DND-41 (cell line): ENCODE measurements at regions not wholly inside any gene's neighbourhood (a gene's known extent, or its start where the extent isn't known, plus 50 kb on each side); places are given as distances from the start of the nearest gene placed in this dataset.

Experiments used
- ATAC-seq: fragments of 200-7000 bp; cut with Tn5 transposase; 3 replicates; pipeline ENCODE4 v1.9.1; 2021; ENCODE audit warnings: low read depth; ENCODE audit not compliant: insufficient read depth
- DNase-seq: peaks from one replicate; pipeline ENCODE4 v3.0.0-alpha.2; 2020
- H2AFZ ChIP-seq: 2 replicates; pipeline ENCODE4 v1.6.0; 2012; ENCODE audit warnings: low read depth, low read length
- H3K27ac ChIP-seq: 2 replicates; pipeline ENCODE4 v1.5.1; 2012; ENCODE audit warnings: low read length, inconsistent platforms
- H3K27me3 ChIP-seq: fragments of 200-600 bp; sonication (generic); 2 replicates; pipeline ENCODE4 v1.6.0; 2012; ENCODE audit warnings: low read length, mild to moderate bottlenecking, inconsistent platforms; ENCODE audit not compliant: insufficient read depth, poor library complexity
- H3K36me3 ChIP-seq: 2 replicates; pipeline ENCODE4 v1.5.1; 2012; ENCODE audit warnings: low read length, inconsistent platforms; ENCODE audit not compliant: insufficient read depth
- H3K4me1 ChIP-seq: 2 replicates; pipeline ENCODE4 v1.5.1; 2012; ENCODE audit warnings: mild to moderate bottlenecking, low read length; ENCODE audit not compliant: insufficient read depth
- H3K4me2 ChIP-seq: 2 replicates; pipeline ENCODE4 v1.6.0; 2012; ENCODE audit warnings: mild to moderate bottlenecking, moderate library complexity, low read length, inconsistent platforms; ENCODE audit not compliant: insufficient read depth
- H3K4me3 ChIP-seq, 2 experiments: fragments of 200-600 bp in 1 of 2; shearing (Covaris generic) in 1 of 2; 2 replicates each; pipeline ENCODE4 v1.5.1; 2012 to 2016; ENCODE audit warnings: inconsistent platforms in 2 of 2, low read length in 2 of 2, mild to moderate bottlenecking in 2 of 2, low read depth in 1 of 2, moderate library complexity in 1 of 2
- H3K79me2 ChIP-seq: 2 replicates; pipeline ENCODE4 v1.6.0; 2012; ENCODE audit warnings: low read length, inconsistent platforms; ENCODE audit not compliant: insufficient read depth
- H3K9ac ChIP-seq: 2 replicates; pipeline ENCODE4 v1.6.0; 2012; ENCODE audit warnings: low read depth, mild to moderate bottlenecking, inconsistent platforms, low read length, moderate library complexity
- H3K9me3 ChIP-seq: 2 replicates; pipeline ENCODE4 v1.5.1; 2012; ENCODE audit warnings: low read length, moderate library complexity, mild to moderate bottlenecking, inconsistent platforms; ENCODE audit not compliant: insufficient read depth, severe bottlenecking
- H4K20me1 ChIP-seq: 2 replicates; pipeline ENCODE4 v1.6.0; 2012; ENCODE audit warnings: low read length; ENCODE audit not compliant: insufficient read depth
- CTCF ChIP-seq: IDR thresholded peaks from 2 replicates; pipeline ENCODE4 v1.5.1; 2012; ENCODE audit warnings: borderline replicate concordance, low read length, moderate library complexity, mild to moderate bottlenecking; ENCODE audit not compliant: poor library complexity, severe bottlenecking; ENCODE audit errors: extremely low read depth
- EZH2 ChIP-seq: IDR thresholded peaks from 3 replicates; pipeline ENCODE4 v1.6.1; 2012; ENCODE audit warnings: borderline replicate concordance, low read depth, mild to moderate bottlenecking, moderate library complexity, low read length, inconsistent platforms; ENCODE audit not compliant: severe bottlenecking

GRCh38 chr4:42308247-42308646 is 89.0 kb upstream of the SHISA3 start:
- H3K79me2 ChIP-seq: no peaks in the 10 kb centered on the region
- no peaks in the 10 kb centered on the region for H3K9me3 ChIP-seq
- no peak overlapping the region for H2AFZ ChIP-seq
- no peaks in the 10 kb centered on the region for H3K36me3 ChIP-seq
- no peak overlapping the region for H3K27ac ChIP-seq
- TF ChIP-seq EZH2: no peak
- TF ChIP-seq CTCF: no peak
- no peaks in the 10 kb centered on the region for H3K4me1 ChIP-seq
- no peak overlapping the region for H3K4me3 ChIP-seq
- H3K4me2 ChIP-seq: no peak overlapping the region
- H3K27me3 ChIP-seq: no peaks in the 10 kb centered on the region
- H4K20me1 ChIP-seq: no peaks in the 10 kb centered on the region
- DNase-seq (no peak), ATAC-seq (no peak)
- no peak overlapping the region for H3K9ac ChIP-seq

GRCh38 chr4:42309361-42310260 is 87.7 kb upstream of the SHISA3 start:
- Histone ChIP-seq H3K4me2 (no peak overlapping the region), H3K79me2 (no peaks in the 10 kb centered on the region), H3K36me3 (no peaks in the 10 kb centered on the region), H3K4me1 (no peaks in the 10 kb centered on the region), H3K9ac (no peak overlapping the region), H2AFZ (no peak overlapping the region), H4K20me1 (no peaks in the 10 kb centered on the region), H3K4me3 (no peak overlapping the region), H3K27me3 (no peaks in the 10 kb centered on the region), H3K27ac (no peak overlapping the region), H3K9me3 (no peaks in the 10 kb centered on the region)
- no peak for ATAC-seq
- no peak for TF ChIP-seq CTCF
- no peak for TF ChIP-seq EZH2
- no peak for DNase-seq

- Histone ChIP-seq H2AFZ (no peak overlapping the region), H3K4me2 (no peak overlapping the region), H3K36me3 (no peaks in the 10 kb centered on the region), H3K4me3 (no peak overlapping the region), H4K20me1 (no peaks in the 10 kb centered on the region), H3K79me2 (no peaks in the 10 kb centered on the region), H3K9me3 (no peaks in the 10 kb centered on the region), H3K27ac (no peak overlapping the region), H3K4me1 (no peaks in the 10 kb centered on the region), H3K9ac (no peak overlapping the region), H3K27me3 (no peaks in the 10 kb centered on the region)
- no peak for ATAC-seq
- no peak for TF ChIP-seq EZH2
- TF ChIP-seq CTCF: no peak
- no peak for DNase-seq
Observed at GRCh38 chr4:42310358-42310757, 86.9 kb upstream of the SHISA3 start.
